Stimulated activated CD8-positive, alpha-beta memory T cell treated with anti-CD3 and anti-CD28 coated beads, Interleukin-15, amount 100 ng/mL, for 24 hours (primary cell): ENCODE measurements at regions not wholly inside any gene's neighbourhood (a gene's known extent, or its start where the extent isn't known, plus 50 kb on each side); places are given as distances from the start of the nearest gene placed in this dataset.

Source experiments
- DNase-seq: peaks from one replicate; pipeline ENCODE4 v3.0.0-alpha.2; 2020; ENCODE audit warnings: low read depth

DNA sequence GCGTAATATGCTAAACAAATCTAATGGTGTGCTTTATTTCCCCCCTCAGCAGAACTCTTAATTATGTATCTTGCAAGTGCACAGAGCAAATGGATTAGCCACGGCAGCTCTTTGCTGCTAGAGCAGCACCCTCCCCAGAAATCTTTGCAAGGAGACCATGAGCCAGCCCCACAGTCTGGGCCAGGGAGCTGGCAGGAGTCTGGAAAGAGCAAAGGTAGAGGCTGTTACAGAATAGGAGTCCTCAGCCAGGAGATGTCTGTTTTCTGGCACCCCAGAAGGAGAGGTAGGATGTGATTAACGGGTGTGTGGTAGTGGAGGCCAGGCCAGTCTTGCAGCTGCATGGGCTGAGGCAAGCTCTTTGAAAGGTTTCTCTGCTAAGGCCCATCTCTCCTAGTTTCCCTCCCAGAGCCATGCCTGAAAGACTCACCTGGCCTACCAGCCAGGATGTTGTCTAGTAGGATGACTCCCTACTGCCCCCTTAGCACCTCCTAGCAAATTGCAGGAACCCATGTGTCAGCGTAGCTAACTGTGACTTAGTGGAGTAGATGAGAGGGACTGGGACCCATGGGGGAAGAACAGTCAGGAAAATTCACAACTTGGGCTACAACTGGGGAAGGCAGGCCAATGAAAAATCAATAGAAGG lies 557.2 kb downstream of the BUD13 start:
- DNase-seq: no peak

DNA sequence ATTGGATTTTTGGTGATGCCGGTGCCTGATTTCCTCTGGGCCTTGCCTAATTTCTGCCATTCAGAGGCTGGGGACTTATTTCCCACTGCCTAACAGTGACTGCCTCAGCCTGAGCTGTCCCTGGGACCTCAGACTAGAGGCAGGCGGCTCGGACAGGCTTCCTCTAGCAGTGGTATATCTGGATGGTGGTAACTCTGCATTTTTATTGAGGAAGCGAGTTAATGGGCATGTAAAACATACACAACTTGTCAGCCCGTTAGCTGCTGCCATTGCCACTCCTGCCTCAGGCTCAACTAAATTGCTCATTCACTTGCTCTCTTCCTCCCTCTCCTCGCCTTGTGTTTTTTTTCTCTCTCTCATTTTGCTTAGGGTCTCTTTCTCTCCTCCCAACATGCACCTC lies 561.6 kb downstream of the BUD13 start:
- DNase-seq: no peak

DNA sequence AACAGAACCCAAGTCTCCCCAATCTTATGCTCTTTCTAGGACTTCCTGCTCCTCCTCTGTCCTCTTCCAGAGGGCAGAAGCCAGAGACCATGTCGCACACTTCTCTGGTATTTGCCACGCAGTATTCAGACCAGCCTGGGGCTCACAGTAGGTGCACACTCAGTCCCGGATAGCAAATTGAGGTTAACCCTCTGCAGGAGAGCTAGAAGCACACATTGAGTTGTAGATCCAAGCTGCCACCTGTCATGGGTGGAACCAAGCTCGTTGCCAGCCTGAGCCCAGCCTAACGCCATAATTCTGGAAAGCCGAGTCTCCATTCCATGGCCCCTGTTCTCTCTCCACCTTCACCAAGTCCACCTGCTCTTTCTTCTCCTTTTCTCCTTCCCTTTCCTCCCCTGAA lies 562.1 kb downstream of the BUD13 start:
- DNase-seq: no peak

DNA sequence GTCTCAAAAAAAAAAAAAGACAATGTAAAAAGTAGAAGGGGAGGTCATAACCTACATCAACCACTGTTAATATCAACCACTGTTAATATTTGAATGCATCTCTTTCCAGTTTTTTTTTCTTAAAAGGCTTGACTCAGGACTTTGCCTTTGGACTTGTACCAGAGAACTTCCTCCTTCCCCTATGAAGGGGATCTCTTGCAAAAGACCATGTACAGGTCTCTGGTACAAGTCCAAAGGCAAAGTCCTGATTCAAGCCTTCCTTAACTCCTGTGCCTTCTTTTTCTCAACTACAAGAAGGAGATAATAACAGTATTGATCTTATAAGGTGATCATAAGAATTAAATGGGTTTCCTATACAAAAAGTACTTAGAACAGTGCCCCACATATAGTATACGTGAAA lies 563.5 kb downstream of the BUD13 start:
- DNase-seq: no peak

DNA sequence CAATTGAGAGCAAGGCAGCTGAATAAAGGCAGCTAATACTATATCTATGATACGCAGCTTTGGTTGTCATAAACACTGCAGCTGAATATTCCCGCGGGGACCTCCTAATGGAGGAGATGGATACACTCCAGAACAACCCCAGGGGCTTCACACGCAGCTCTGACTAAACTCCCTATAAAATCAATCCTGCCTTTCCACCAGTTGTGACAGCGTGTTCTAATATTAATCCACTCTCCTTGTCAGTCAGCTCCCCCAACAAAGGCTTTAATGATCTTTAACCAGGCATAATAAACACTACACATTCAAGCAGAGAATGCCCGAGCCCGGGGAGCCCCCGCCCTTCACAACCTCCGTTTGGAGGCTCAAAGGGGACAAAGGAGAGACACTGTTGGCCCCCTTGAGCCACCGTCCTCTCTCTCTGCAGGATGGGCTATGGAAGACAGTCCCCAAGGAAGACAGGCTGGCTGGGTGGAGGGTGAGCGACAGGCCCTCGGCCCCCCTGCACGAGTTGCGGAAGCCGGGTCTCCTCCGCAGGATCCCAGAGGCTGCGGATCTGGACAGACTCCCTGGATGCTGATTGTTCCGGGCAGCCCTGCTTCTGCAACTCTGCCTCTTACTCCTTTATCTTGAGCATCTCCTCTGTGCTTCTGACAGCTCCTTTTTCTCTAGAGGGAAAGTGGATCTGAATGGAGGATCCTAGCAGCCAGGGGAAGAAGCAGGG lies 565.2 kb downstream of the BUD13 start:
- DNase-seq: no peak

DNA sequence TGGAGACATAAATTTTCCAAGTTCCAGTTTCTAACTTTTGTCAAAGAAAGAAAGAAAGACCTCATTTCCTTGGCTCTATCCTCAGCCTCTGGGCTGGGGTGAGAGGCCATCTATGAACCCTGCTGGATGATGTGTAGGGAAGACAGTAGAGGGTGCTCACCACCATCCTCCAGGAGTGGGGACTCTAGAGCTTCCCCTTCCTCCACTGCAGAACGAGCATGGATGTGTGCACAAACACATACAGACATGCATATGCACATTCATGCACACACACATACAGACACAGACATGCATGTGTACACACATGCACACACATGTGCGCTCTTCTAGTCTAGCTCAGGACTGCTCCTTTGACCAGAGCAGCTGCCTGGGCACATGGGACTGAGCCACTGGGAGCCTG lies 565.8 kb downstream of the BUD13 start:
- no peak for DNase-seq

DNA sequence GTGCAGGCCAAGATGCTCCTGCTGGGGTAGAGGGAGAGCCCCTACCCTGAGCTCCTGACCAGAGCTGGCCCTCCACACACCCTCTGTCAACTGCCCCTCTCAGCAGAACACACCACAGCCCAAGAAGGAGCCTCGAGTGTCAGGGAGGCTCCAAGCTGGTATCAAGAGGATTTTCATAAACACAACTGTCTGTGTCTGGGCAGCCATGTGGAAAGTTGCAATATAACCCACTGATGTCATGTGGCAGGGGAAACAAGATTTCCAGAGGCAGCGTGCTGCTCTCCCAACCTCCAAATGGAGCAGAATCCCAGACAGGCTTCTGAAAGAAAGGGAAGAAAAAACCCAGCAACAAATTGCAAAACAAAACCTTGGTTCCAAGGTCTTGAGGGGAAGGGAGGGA lies 569.9 kb downstream of the BUD13 start:
- no peak for DNase-seq

DNA sequence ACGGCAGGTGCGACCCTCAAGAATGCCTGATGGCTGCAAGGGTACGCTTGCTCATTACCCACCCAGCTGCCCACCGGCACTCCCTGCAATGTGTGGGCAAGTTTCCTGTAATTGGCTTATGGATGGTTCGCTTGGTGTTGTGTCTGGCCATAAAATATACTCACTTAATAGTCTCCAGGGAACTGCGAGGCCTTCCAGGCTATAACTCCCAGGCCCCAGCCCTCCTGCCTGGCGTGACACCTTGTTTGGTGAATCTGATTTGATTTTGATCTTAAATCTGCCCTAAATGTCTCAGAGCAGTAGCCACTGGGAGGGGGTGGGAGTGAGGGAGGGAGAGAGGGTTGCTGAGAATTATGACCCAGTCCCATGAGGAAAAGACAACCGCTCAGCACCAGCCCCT lies 572.2 kb downstream of the BUD13 start:
- DNase-seq: no peak

DNA sequence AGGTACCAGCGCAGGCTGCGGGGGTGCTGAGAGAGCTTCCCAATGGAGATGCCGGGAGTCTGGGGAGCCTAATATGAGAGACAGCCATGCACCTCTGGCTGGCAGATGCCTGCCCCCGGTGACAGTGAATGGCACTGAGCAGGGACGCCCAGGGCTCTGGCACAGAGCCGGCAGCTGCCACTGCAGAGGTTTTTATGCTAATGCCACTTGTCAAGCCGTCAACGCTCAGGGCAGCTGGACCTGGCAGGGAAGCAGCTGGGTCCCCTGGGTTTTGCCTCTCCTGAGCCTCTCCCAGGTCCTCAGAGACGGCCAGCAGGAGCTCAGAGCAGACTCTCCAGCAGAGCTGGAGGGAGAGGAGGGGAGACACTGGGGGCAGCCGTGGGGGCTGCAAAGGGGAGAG lies 573.6 kb downstream of the BUD13 start:
- DNase-seq: no peak

DNA sequence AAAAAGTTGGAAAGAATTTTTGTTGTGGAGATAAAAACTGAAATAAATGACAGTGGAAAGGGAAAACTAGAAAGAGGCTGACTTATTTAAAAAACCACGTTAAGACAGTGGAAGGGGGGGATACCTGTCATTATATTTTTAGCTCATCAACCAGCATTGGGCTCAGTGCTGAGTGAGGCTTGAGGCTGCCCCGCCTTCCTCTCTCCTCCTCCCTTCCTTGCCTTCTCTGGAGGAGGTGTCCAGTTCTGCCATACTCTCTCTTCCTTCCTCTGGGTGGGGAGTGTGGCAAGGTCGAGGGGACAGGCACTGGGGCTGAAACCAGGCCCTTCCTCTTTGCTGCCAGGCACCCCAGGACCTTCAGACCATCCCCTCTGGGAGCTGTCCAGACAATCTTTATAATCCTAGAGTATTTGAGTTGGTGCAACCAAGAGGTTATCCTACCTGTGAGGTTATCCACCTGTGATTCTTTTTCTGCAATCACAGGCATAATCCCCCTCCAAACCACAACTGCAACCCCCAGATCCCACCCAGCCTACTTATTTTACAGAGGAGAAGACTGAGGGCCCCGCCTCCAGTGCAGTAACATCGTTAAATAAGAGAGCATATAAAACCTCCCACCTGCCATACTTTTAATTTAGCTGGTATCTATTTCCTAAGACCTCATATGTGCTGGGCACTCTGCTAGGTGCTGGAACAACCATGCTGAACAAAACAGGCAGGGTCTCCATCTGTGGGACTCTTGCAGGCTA lies 578.5 kb downstream of the BUD13 start:
- DNase-seq: no peak

DNA sequence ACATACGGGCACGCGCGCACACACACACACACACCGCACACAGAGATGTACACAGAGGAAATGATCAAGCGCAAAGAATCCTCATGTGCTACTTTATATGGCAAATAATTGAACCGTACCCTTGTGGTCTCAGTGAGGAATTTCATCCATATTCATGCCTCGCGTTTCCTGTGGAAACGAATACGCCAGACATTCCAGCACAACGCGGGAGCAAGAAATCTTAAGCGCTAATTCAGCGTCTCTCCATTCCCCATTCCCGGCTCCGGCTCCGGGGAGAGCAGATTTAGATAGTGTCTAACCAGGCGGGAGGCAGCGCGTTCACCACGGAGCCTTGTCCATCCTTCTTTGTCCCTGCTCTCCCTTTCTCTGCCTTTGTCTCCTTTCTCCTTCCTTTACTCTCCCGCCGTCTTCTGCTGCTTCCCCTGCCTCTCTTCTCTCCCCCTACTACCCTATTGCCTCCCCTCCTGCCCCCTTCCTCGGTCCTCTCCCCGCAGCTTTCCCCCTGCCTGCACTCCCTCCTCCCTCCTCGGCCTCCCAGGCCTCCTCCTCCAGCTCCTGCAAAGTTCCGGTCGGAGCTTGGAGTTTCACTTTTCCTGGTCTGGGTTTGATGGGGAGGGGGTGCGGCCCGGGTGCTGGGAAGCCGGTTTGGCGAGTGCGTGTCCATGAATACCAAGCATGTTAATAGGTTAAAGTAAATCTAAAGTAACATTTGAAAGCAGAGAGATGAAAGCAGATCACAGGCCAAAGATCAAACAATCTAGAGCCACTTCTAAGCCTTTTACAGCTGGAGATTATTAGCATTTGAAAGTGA lies 579.3 kb downstream of the BUD13 start:
- DNase-seq: no peak

DNA sequence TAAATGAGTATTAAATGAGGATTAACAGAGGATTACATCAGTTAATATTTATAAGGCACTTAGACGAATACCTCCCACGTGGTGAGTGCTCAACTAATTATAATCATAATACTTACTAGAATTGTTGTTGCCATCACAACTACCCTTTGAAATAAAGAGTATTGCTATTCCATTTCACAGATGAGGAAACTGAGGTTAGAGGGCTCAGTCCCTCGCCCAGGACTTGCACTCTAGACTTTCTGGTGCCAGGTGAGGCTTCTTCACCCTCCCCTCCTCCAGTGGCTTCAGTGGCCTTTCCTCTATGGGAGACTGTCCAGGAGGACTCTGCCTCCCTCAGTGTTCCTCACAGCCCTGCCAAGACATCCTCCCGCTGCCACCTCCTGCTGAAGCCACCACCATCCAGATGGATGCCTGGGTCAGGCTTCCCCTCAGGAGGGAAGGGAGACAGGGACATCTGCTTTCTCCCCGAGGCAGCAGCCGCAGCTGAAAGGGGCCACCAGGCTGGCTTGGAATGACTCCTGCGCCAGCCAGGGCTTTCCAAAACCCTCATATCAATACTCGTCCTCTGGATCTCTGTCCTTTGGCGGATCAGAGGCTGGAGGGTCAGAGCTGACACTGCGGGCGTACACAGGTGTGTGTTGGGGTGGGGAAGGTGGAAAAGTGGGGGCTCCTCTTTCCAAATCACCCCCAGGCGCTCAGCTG lies 580.1 kb downstream of the BUD13 start:
- DNase-seq: no peak

DNA sequence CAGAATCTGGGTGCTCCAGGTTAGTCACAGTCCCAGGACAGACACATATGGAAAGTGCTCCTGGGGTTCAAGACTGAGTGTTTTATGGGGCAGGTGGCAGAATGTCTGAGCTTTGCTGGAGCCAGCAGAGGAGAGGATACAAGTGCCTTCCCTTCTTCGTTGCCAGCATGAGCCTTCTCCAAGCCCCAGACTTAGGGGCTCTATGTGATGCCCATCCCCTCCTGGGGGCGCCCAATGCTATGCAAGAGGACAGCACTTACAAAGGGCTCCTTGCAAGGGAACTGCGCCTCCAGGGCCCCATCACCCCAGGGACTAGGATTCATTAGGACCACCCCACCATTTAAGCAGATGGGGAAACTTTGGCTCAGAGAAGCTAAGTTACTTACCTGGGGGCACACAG lies 581.9 kb downstream of the BUD13 start:
- no peak for DNase-seq

DNA sequence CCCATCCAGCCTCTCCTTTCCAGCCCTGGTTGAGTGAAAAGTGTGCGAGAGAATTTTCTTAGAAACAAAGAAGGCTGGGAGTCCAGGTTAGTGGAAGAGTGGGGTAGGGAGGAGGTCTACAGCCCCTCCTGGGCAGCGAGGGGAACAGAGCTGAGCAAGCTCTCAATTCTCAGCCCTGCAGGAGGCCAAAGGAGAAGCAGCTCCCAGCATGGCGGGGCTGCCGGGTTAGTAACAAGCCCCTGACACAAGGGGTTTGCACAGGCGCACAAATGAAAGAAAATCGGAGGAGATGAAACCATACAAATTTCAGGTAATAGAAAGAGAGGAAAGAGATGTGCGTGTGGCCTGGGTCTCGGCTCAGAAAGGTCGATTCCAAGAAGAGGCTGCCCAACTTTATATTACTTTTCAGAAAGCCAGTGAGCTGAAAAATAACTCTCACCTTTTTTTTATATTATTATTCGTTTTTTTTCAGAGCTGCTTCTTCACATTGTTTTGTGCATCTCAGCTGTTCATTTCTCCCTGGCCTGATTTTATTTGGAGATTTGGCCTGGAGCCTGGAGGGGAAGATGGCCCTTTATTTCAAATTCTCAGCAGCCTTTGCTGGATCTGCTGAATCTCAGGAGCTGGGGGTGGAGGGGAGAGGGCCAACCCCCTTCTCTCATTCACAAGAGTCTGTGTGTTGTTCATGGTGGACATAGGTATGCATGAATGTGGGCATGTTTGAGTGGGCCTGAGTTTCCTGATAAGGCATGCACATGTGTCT lies 583.2 kb downstream of the BUD13 start:
- no peak for DNase-seq

DNA sequence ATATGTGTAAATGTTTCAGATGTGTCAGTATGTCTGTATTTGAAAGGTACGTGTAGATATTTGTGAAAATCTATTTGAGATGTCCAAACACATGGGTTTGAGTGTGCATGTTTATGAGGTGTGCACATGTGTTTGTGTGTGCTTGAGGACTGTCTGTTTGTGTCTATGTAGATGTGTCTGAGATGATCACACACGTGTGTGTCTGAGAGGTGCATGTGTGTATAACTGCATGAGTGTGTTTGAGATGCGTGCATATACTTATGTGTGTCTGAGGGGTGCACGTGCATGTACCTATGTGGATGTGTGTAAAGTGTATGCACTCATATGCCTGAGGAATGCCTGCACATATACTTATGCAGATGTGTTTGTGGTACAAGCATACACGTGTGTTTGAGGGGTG lies 584.4 kb downstream of the BUD13 start:
- DNase-seq: no peak

DNA sequence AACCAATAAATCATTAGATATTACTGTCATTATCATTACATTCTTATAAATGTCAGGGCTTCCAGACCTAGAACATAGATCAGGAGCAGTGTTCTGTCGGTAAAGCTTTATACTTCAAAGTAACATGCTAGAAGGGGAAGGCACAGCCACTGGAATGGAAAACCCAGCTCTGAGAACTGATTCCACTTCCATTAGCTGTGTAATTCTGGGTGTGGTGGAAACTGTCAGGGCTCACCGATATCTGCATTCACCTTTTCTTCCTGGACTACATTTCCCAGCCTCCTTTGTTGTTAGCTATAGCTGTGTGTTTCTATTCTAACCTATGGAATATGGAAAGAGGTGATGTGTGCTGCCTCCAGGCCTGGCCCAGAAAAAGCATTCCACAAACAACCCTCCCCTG lies 585.8 kb downstream of the BUD13 start:
- no peak for DNase-seq

DNA sequence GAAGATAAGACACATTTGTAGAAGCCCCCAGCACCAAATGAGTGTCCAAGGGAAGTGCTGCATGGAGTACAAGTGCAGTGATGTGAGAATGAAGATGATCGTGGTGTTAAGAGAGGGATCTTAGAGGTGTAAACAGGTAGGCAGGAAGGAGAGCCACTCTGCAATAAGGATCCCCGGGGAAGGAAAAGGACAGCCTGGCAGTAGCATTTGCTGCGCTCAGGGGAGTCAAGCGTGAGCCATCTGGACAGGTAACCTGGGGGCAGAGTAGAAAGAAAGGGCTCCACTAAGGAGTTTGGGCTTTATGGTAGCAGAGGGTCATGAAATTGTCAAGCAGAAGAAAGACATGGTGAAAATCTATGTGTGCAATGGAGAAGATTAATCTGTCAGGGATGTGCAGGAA lies 587.2 kb downstream of the BUD13 start:
- DNase-seq: no peak

DNA sequence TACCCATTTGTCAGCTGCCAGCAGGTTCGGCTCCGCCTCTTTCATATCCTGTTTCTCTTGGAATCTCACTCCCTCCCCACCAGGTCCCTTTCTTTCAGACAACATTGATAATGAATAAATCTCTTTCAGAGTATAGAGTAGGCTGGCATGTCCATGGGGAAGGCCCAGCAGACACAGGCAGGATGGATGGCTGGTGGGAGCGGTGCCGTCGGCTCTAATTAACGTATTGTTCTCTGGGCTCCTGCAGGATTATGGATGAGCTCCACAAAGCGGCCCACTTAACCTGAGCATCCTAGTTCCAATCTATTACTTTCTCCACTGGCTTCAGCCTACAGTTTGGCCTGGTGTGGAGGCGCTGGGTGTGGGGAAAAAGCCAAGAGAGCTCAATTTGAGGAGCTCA lies 588.0 kb downstream of the BUD13 start:
- no peak for DNase-seq

DNA sequence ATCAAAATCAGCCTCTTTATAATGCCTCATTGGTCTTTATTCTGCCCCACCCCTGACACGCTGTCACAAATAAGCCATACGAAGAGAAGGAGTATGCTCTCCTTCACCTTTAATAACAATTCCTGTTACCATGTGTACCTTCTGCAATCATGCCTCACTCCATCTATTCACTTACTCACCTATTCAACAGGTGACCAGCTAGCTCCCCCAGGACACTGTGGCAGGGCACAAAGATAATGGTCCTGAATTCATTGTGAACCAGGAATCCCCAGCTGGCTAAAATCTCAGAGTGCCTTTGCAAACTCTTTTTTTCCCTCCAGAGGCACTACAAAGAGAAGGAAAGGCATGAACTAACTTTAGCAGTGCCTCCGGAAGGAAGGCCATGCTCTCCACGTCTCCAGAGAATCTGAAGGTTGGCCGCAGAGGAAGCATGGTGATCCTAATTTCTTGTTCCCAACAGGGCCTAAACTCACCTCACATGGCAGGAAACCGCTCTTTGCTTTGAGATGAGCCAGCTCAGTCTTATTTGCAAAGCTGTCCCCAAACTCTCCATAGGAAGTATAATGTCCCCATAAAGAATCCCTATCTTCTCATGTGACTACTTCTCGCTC lies 590.3 kb downstream of the BUD13 start:
- DNase-seq: no peak

DNA sequence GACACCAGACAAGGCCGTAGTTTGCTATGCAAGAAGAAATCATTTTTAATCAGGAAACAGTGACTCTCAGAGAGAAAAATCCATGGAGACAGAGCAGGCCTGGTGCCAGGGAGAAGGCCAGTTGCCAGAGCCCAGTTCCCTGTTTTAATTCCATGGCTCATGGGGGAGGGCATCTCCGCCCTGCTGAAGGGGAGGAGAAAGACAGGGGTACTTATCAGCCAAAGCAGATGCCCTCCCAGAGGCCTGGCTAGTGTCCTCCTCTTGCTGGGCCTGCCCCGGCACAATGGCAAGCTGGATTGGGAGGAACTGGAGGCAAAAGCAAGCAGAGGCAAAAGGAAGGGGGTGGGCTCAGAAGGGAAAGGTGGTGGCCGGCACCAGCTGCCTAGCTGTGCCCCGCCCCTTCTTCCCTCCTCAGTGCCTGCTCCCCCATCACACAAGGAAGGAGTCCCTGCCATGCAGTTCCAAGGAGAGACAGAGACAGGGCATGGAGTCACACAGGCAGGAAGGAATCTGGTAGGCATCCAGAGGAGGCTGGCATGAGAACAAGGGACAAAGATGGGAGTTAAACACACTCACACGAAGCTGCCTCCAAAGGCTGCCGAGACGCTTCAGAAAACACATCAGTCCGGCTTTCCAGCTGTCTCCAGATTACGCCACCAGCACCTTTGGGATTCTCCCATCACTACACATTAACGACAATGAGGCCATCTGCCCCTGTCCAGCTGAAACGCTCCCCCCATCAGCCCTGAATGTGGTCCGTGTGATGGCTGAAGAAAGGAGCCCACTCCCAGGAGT lies 591.8 kb downstream of the BUD13 start:
- DNase-seq: no peak
